DMS 273 (cell line): ENCODE measurements at regions not wholly inside any gene's neighbourhood (a gene's known extent, or its start where the extent isn't known, plus 50 kb on each side); places are given as distances from the start of the nearest gene placed in this dataset.
A peak's percentile ranks its signal among the peaks of the same experiment; 100 is the strongest.
"Not testable (repeated sequence)": the region's sequence is repeated elsewhere in the genome, so short reads cannot be mapped to it uniquely, and the experiment has no call there.

ENCODE experiments used
- DNase-seq: peaks from one replicate; lab custom pipeline; 2025; ENCODE audit not compliant: unreplicated experiment; lab: John Stamatoyannopoulos, UW

DNA sequence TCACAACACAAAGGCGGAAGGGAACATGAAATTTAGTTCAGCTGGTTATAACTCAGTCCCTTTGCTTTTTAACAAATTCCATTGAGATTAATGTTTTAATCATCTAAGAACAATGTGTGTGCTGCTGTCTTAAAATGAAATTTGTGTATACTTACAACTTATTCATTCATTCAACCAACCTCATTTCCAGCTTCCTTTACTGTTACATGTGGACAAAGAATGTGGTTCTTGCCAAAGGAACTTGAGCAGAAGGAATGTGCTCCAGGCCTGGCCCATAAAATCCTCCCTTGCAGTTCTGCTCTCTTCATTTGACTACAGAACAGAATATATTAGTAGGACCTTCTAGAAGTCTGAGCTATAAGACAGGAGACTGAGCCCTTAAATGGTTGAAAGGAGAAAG lies 176.8 kb upstream of the GLRA2 start:
- no peak for DNase-seq

DNA sequence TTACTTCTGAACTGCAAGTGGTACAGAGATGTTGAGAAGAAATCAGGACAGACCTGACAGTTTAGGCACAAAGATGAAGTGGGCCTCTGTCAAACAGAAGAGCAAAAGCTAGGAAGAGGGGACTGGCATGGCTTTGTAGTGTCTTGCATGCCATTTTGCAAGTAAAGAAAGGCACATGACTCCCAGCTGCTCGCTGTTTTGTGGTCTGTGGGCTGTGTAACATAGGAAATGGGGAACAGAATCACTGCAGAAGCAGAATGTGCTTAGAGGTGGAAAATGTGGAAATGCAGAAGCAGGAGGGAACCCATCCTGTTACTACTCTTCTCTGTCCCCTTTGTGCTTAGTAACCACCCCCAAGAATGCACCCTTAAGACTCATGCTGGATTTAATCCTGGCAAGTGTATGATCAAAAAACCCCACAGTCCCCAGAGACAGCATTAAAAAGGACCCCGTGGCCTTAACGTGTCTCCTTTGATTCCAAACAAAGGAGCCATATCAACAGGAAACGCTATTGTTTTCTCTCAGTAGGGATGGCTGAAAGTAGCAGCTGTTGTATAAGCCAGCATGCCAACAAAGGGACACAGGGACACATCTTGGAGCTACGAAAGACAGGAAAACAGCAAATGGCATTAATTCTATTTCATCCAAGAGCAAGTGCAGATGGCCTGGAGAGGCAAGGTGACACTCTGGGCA lies 177.6 kb upstream of the GLRA2 start:
- no peak for DNase-seq

DNA sequence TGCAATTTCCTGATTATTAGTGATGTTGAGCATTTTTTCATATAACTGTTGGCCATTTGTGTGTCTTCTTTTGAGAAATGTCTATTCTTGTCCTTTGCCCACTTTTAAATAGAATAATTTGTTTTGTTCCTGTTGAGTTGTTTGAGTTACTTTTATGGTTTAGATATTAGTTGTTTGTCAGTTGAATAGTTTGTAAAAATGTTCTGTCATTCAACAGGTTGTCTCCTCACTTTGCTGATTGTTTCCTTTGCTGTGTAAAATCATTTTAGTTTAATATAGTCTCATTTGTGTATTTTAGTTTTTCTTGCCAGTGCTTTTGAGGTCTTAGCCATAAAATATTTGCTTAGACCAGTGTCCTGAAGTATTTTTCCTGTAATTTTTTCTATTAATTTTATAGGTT lies 181.8 kb upstream of the GLRA2 start:
- DNase-seq: no peak

DNA sequence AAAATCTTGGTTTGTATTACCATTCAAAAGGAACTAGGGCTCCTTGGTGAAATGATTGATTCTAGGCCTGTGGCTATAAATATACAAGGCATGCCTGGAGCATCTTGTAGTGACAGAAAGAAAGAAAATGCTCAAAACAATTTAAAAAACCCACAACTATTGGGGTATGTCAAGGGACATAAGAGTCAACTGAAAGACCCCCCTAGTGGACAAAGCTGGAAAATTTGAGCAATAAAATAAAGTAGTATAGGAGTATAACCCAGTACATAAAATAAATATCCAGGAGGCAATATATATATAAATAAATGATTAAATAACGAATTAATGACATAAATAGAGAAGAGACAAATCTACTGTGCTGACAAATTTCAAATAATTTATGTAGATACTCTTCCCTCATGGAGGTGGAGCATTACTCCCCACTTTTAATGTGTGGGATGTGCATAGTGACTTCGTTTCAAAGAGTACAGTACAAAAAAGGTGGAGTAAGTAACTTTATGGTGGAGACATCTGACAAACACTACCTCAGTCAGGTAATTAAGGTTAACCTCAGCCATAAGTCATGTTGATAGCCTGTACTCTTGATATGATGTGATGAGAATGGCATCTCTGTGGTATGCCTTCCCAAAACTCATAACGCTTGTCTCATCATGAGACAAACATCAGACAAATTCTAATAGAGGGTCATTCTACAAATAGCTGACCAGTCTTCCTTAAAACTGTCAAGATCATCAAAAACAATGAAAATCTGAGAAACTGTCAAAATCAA lies 185.0 kb upstream of the GLRA2 start:
- peak; percentile 21 for DNase-seq

DNA sequence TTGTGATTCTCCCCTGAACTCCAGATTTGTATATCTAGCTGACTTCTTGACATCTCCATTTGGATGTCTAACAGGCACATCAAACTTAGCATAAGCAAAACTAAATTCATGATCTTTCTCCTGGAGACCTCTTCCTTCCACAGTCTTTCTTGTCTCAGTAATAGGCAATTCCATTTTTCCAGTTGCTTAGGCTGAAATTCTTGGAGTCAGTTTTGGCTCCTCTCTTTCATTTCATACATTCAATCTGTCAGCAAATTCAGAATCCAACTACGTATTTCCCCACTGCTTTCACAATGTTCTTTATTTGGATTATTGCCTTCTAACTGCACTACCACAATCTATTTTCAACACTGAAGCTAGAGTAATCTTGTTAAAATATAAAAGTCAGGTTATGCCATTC lies 219.9 kb upstream of the GLRA2 start:
- DNase-seq: no peak

DNA sequence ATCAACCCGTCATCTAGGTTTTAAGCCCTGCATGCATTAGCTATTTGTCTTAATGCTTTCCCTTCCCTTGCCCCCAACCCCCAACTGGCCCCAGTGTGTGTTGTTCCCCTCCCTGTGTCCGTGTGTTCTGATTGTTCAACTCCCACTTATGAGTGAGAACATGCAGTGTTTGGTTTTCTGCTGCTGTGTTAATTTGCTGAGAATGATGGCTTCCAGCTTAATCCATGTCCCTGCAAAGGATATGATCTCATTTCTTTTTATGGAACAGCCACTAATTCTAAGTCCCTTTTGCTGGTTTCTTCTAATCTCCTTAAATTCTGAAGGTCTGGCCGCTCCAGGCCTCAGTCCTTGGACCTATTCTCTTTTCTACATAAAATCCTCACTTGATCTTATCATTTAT lies 220.4 kb upstream of the GLRA2 start:
- not testable (repeated sequence) for DNase-seq

DNA sequence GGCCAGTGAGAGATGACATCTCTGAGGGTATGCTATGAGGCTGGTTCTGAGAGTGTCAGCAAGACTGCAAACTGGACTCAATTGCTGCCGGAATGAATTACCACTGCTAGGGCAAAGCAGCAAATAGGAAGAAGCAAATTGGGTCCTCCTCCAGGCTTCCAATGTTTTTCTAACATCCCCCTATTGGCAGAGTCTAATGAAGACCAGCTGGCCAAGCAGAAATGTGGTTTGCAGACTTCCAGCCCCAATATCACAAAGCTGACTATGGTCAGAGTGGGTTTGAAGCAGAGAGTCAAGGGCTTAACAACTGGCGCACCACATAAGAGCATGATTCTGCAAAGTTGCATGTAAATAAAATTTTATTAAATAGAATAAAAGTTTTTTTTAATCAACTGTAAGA lies 225.4 kb upstream of the GLRA2 start:
- DNase-seq: no peak

DNA sequence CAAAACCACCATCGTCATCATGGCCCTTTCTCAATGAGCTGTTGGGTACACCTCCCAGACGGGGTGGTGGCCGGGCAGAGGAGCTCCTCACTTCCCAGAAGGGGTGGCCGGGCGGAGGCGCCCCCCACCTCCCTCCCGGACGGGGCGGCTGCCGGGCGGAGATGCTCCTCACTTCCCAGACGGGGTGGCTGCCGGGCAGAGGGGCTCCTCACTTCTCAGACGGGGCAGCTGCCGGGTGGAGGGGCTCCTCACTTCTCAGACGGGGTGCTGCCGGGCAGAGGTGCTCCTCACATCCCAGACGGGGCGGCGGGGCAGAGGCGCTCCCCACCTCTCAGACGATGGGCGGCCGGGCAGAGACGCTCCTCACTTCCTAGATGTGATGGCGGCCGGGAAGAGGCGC lies 226.8 kb upstream of the GLRA2 start:
- DNase-seq: not testable (repeated sequence)

DNA sequence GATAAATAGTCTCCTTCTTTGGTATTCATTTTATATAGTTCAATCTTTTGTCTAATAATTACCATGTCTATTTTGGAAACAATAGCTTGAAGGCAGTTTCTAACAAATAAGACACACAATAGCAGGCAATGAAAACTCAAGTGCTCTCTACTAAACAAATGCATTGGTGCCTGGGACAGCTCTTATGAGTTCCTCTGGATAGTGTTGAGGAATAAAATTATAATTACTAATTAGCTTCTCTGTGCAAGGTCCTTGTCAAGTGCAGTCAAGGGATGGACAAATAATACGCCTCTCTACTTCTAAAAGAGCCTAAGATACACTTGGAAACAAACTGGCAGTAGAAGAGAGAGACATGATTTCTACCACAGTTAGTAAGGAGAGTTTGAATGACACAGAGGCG lies 229.0 kb upstream of the GLRA2 start:
- no peak for DNase-seq

DNA sequence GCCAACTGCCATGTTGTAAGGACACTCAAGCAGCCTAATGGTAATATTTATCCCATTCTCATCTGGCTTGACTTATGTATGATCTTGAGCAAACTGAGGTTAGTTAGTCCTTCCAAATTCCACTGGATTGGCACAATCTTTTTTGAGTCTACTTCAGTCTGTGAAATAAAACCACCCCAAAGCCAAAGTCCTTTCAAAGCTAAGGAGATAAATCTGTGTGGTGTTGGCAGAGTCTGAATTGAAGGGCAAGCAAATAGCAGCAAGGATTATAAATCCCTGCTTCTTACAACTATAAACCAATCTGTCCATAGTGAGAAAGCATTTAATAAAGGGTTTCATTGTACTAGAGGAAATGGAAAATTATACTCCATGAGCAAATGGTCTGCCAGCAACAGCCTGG lies 233.9 kb upstream of the GLRA2 start:
- no peak for DNase-seq

DNA sequence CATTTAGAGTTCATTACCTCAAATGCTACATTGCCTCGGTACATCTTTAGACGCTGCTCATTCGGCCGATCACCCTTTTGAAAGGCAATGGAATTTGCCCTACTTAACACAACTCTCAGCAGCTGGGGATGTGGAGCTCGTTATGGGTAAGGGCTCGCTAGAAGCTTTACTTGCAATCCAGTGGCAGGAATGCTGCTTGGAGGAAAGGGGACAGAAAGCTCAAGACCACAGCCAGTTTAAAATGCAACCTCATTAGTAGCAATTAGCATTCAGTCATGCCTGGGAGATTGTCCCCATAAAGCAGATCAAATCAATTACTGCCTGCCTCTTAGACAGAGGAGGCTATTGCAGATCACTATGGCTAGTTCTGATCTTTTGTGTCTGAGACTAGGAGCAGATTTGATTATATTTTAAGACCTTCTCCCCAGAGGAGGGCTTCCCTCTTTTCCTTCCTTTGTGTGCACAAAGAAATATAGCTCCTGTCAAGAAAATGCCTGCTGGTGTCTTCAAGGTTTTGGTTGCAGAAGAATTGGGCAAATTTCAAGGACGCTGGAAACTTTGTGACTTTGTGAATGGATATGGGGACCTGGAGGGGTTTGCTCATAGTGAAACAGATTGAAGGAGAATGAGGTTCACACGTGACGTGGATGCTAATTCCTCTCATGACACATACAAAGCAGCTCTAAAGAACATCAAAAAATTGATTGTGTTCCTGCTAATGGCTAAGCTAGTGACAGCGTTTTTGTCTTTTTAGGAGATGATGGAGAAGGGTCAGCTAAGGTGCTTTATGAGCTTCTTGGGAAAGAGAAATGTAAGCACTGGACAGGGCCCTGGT lies 237.5 kb upstream of the GLRA2 start:
- DNase-seq: no peak

DNA sequence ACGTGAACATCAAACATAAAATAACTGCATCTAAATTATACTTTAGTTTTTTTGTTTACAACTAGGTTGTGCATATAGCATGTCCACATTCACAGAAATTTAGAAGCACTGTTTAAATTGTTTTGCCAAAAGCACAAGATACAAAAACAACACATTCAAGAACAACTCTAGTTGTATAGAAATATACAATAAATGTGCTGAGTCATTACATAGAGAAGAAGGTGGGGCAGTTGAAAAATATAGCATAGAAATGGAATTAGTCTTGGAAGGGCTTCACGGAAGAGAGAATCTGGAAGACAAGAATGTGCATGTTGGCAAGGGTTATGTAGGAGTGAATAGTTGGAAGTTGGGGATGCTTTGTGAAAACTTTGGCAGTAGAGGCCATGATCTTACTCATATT lies 239.0 kb upstream of the GLRA2 start:
- DNase-seq: no peak

DNA sequence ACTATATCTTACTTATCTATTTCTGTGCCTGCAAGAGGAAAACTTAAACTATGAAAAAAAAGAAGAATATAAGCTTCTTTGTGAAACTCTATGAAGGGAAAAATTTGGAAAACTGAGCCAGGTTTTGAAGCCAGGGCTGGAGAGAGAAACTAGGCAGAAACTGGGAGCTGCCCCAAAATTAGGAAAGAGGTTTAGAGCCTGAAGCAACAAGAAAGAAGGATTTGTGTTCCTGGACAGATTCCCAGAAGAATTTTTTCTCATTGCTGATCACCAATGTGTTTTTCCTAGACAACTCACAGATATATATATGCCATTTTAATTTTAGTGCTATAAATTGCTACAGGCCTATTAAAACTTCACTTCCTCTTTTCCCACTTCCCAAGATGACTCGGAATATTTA lies 245.0 kb upstream of the GEMIN8 start:
- no peak for DNase-seq

DNA sequence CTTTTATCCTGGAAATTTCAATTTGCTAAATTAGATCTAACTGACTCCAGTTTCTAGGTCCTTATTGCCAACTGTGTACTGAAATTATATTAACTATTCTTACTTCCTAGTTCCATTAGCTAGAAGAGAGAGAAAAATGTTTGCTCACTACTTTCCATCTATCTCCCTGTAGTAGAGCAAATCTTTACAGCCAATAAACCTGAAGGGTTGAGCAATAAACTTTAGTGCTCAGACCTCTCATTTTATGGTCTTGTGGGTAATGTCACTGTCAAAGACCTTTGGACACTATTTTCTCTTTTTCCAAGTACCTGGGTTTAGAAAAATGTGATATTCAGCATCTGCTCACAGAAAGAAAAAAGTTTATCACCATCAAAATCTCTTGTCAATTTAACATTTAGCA lies 237.5 kb upstream of the GEMIN8 start:
- no peak for DNase-seq

DNA sequence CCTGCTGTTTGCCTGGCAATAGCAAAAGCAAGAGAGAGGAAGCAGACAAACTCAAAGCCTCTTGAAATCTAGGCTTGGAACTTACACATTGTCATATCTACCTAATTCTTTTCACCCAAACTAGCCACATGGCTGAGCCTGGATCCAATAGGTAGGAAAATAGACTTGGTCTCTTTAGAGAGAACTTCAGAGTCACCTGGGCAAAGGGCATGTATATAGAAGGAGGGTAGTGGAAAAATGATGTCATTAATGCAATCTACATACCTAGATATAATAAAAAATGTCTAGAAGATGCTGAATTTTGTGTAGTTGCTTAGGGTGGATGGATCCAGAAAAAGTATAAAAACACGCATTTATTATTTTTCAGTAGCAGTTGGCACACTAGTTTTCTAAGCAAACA lies 237.0 kb upstream of the GEMIN8 start:
- no peak for DNase-seq

DNA sequence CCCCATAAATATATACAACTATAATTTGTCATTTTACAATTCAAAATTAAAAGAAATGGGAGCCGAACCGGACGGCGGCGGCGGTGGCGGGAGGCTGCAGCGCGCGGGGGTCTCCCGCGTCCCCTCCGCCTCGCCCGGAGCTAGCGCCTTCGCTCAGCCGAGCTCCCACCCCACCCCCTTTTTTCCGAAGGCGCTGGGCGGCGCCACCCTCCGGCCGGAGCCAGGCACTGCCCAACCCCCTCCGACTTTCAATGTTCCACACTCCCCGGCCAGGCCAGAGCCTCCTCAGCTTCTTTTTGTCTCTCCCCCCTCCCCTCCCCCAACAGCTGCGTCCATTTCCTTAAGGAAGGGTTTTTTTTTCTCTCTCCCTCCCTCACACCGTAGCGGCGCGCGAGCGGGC lies 214.1 kb upstream of the GEMIN8 start:
- DNase-seq: no peak

DNA sequence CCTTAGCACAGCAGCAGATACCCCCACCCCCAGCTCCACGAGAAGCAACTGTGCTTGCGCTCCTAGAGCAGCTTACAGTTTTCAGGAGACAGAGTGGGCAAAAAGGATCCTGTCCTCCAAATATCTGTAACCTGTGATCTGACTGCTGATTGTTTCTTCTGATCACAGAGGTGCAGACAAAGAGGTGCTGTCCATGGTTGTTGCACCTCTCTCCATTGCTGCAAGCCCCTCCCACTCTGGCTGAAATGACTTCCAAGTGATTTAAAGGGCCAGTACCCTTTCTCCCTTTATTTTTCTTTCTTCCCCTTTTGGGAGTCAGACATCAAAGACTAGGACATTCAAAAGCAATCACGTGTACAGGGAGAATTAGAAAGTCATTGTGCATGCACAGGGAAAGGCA lies 205.3 kb upstream of the GEMIN8 start:
- DNase-seq: no peak

DNA sequence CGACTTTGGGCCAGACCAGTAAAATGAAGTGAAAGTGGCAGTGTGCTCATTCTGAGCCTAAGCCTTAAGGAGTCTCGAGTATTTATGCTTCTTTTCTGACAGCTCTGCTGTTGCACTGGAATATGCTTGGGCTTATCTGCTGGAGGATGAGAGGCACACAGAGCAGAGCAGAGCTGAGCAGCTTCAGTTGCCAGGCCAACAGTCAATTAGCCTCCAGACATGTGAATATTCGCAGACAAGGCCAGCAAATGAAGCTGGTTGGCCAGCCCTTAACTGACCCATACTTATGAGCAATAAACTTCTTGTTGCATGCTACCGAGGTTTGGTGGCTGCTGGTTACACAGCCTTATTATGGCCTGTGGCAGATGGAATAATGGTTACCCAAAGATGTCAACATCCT lies 203.0 kb upstream of the GEMIN8 start:
- DNase-seq: no peak

DNA sequence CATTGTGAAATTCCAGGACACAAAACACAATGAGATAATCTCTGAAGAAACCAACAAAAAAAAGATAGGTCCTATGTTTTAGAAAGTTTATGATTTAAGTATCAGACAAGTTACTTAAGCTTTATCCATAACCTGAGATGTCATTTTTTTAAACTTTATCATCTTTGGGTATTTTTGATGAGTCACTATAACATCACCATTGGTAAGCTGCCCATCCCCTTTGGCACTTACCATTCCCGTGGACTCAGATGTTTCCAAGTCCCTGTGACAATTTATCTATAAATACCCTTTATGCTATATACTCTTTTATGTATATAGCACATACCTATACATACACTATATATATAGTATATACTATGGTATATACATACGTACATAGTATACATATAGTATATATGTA lies 198.9 kb upstream of the GEMIN8 start:
- no peak for DNase-seq

DNA sequence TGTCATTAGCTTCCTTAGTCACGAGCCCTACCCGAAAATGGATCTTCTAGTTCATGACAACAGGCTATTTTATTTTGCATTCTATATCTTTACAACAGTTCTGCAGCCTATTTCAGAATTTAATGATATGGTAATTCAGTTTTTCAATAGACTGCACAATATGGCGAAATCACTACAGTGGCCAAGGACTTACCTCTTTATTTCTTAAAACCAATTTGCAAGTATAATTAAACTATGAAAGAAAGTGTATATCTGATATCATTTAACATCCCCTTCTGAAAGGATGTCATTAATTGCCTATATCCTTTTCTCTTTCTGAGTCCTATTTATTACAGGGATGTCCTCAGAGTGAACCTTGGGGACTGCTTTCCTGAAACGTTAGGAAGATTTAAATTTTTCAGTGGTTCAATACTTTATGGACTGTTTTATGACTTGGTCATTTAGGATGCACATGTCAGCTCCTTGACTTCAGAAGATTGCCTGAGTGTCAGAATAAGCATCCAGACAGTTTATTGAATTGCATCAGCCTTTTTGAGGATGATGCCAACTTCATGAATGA lies 190.8 kb upstream of the GEMIN8 start:
- DNase-seq: peak; percentile 40

DNA sequence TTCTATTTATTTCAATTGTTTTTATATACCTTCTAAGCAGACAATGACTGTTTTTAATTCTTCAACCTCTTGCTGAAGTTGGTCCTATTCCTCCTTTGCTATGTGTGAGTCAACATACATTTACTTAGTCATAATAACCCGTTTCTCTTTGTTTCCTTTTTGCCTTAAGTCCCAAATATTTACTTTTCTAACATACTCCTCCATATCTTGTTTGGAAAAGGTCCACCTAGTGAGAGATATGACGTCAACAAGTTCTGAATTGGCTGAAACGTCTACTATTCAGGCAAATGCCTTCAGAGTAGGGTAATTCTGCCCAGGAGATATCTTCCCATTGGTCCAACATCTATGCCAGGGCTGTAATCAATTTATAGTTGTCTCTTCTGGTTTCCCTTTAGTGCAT lies 179.3 kb upstream of the GEMIN8 start:
- no peak for DNase-seq

DNA sequence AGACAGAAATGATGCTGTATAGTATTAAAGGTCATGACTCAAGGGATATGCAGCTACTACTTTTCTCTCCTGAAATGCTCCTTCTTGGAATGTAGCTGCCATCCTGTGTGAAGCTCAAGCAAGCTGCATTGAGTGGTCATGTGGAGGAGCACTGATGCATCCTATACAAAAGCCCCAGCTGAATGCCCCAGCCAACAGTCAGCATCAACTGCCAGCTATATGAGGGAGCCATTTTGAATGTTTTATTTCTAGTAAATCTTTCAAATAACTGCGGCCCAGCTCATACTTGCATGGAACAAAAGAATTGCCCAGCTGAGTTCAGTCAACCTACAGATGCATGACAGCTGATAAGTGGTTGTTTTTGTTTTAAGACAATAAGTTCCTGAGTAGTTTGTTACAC lies 165.0 kb upstream of the GEMIN8 start:
- DNase-seq: no peak
